ENCODE measurements at regions not wholly inside any gene's neighbourhood (a gene's known extent, or its start where the extent isn't known, plus 50 kb on each side); places are given as distances from the start of the nearest gene placed in this dataset.

- no peak overlapping the region for H3K4me3 ChIP-seq
- H3K9me3 ChIP-seq: no peaks in the 10 kb centered on the region
- no peaks in the 10 kb centered on the region for H3K4me1 ChIP-seq
- no peak for ATAC-seq
- no peak for DNase-seq
- intact Hi-C loops (cut with DNase I; ENCODE audit: low total_unique reads): no loop called here
- H3K27me3 ChIP-seq: no peaks in the 10 kb centered on the region
- H3K27ac ChIP-seq: no peak overlapping the region
- in situ Hi-C loops (cut with MboI; ENCODE audit: low sequenced_read_pairs in 4 of 4): no loop called here
- TF ChIP-seq, protein P1, sequence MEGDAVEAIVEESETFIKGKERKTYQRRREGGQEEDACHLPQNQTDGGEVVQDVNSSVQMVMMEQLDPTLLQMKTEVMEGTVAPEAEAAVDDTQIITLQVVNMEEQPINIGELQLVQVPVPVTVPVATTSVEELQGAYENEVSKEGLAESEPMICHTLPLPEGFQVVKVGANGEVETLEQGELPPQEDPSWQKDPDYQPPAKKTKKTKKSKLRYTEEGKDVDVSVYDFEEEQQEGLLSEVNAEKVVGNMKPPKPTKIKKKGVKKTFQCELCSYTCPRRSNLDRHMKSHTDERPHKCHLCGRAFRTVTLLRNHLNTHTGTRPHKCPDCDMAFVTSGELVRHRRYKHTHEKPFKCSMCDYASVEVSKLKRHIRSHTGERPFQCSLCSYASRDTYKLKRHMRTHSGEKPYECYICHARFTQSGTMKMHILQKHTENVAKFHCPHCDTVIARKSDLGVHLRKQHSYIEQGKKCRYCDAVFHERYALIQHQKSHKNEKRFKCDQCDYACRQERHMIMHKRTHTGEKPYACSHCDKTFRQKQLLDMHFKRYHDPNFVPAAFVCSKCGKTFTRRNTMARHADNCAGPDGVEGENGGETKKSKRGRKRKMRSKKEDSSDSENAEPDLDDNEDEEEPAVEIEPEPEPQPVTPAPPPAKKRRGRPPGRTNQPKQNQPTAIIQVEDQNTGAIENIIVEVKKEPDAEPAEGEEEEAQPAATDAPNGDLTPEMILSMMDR (IDR thresholded peaks at IDR 0.05 in 4 of 5, conservative IDR thresholded peaks at IDR 0.05 in 1 of 5): no peak
- TF ChIP-seq POLR2A (IDR thresholded peaks at IDR 0.05): no peak
- no peaks in the 10 kb centered on the region for H3K36me3 ChIP-seq
Observed at GRCh38 chr16:47973552-47973951, 182.2 kb downstream of the ABCC12 start.

- Histone ChIP-seq H3K27ac (no peak overlapping the region), H3K4me3 (no peak overlapping the region), H3K27me3 (no peaks in the 10 kb centered on the region), H3K4me1 (no peaks in the 10 kb centered on the region), H3K36me3 (no peaks in the 10 kb centered on the region), H3K9me3 (no peaks in the 10 kb centered on the region)
- DNase-seq (no peak), ATAC-seq (no peak)
- TF ChIP-seq, protein P1 (IDR thresholded peaks at IDR 0.05 in 4 of 5, conservative IDR thresholded peaks at IDR 0.05 in 1 of 5): no peak
- no peak for TF ChIP-seq POLR2A (IDR thresholded peaks at IDR 0.05)
- in situ Hi-C loops (cut with MboI; ENCODE audit: low sequenced_read_pairs in 4 of 4) (no loop called here), intact Hi-C loops (cut with DNase I; ENCODE audit: low total_unique reads) (no loop called here)
Observed at GRCh38 chr16:47972246-47972985, 183.4 kb downstream of the ABCC12 start.

GRCh38 chr16:47971225-47971624, 184.6 kb downstream of the ABCC12 start:
- H3K4me1 ChIP-seq: no peaks in the 10 kb centered on the region
- no peak overlapping the region for H3K4me3 ChIP-seq
- in situ Hi-C loops (cut with MboI; ENCODE audit: low sequenced_read_pairs in 4 of 4) (no loop called here), intact Hi-C loops (cut with DNase I; ENCODE audit: low total_unique reads) (no loop called here)
- H3K27me3 ChIP-seq: no peaks in the 10 kb centered on the region
- no peaks in the 10 kb centered on the region for H3K9me3 ChIP-seq
- no peaks in the 10 kb centered on the region for H3K36me3 ChIP-seq
- TF ChIP-seq, protein P1 (IDR thresholded peaks at IDR 0.05 in 4 of 5, conservative IDR thresholded peaks at IDR 0.05 in 1 of 5): no peak
- no peak for TF ChIP-seq POLR2A (IDR thresholded peaks at IDR 0.05)
- ATAC-seq (no peak), DNase-seq (no peak)
- no peak overlapping the region for H3K27ac ChIP-seq

GRCh38 chr16:47970291-47970931, 185.4 kb downstream of the ABCC12 start:
- intact Hi-C loops (cut with DNase I; ENCODE audit: low total_unique reads) (no loop called here), in situ Hi-C loops (cut with MboI; ENCODE audit: low sequenced_read_pairs in 4 of 4) (no loop called here)
- H3K36me3 ChIP-seq: no peaks in the 10 kb centered on the region
- H3K27ac ChIP-seq: no peak overlapping the region
- ATAC-seq (no peak), DNase-seq (no peak)
- H3K9me3 ChIP-seq: no peaks in the 10 kb centered on the region
- no peaks in the 10 kb centered on the region for H3K27me3 ChIP-seq
- H3K4me1 ChIP-seq: no peaks in the 10 kb centered on the region
- no peak overlapping the region for H3K4me3 ChIP-seq
- no peak for TF ChIP-seq POLR2A (IDR thresholded peaks at IDR 0.05)
- TF ChIP-seq, protein P1 (IDR thresholded peaks at IDR 0.05 in 4 of 5, conservative IDR thresholded peaks at IDR 0.05 in 1 of 5): no peak

Data from gastrocnemius medialis (tissue), 4 donors.